Activated T-helper 1 cell treated with anti-CD3 and anti-CD28 coated beads, Interleukin-12 subunit alpha, Interleukin-12 subunit beta, Interleukin-2, Interleukin-4 antibody, amounts not matched to agents 30 ng/mL and 10 ng/mL and 1 ng/mL, durations not matched to agents 14 hours and 24 hours and 36 hours (primary cell): ENCODE measurements at regions not wholly inside any gene's neighbourhood (a gene's known extent, or its start where the extent isn't known, plus 50 kb on each side); places are given as distances from the start of the nearest gene placed in this dataset.

Source experiments
- DNase-seq: peaks from one replicate; pipeline ENCODE4 v3.0.0; 2021; ENCODE audit warnings: low spot score
- H3K27ac Mint-ChIP-seq: one replicate; pipeline ENCODE4 v1.8.0; 2021; ENCODE audit warnings: mild to moderate bottlenecking, mixed read lengths
- H3K27me3 Mint-ChIP-seq: one replicate; pipeline ENCODE4 v1.8.0; 2022; ENCODE audit warnings: mild to moderate bottlenecking, moderate library complexity, mixed read lengths; ENCODE audit not compliant: insufficient read depth
- H3K36me3 Mint-ChIP-seq: one replicate; pipeline ENCODE4 v1.8.0; 2021; ENCODE audit warnings: low read depth, mixed read lengths
- H3K4me1 Mint-ChIP-seq: one replicate; pipeline ENCODE4 v1.8.0; 2021; ENCODE audit warnings: low read depth, mixed read lengths
- H3K4me3 Mint-ChIP-seq: one replicate; pipeline ENCODE4 v1.8.0; 2021; ENCODE audit warnings: mild to moderate bottlenecking, moderate library complexity, mixed read lengths
- H3K9me3 Mint-ChIP-seq: one replicate; pipeline ENCODE4 v1.8.0; 2021; ENCODE audit warnings: mixed read lengths
- intact Hi-C: fragments of 100-400 bp; cut with micrococcal nuclease; formaldehyde crosslinking; loops from one replicate; pipeline ENCODE4 v1.15.1; 2024

GRCh38 chr12:77202457-77203060 lies 137.2 kb upstream of the E2F7 start:
- Mint-ChIP-seq H3K4me3 (no peak overlapping the region), H3K27ac (no peak overlapping the region), H3K36me3 (no peaks in the 10 kb centered on the region), H3K9me3 (no peaks in the 10 kb centered on the region), H3K27me3 (no peaks in the 10 kb centered on the region), H3K4me1 (no peaks in the 10 kb centered on the region)
- DNase-seq = no peak
- intact Hi-C loops = no loop called here

GRCh38 chr12:77189901-77190416 lies 124.6 kb upstream of the E2F7 start:
- H3K27me3 Mint-ChIP-seq = no peaks in the 10 kb centered on the region
- no peak overlapping the region for H3K27ac Mint-ChIP-seq
- no peaks in the 10 kb centered on the region for H3K36me3 Mint-ChIP-seq
- H3K9me3 Mint-ChIP-seq = no peaks in the 10 kb centered on the region
- intact Hi-C loops = no loop called here
- no peak overlapping the region for H3K4me3 Mint-ChIP-seq
- DNase-seq = no peak
- H3K4me1 Mint-ChIP-seq = no peaks in the 10 kb centered on the region

GRCh38 chr12:77189458-77189857 lies 124.1 kb upstream of the E2F7 start:
- no peak for DNase-seq
- H3K27me3 Mint-ChIP-seq = no peaks in the 10 kb centered on the region
- H3K36me3 Mint-ChIP-seq = no peaks in the 10 kb centered on the region
- H3K9me3 Mint-ChIP-seq = no peaks in the 10 kb centered on the region
- no peak overlapping the region for H3K27ac Mint-ChIP-seq
- intact Hi-C loops = no loop called here
- no peaks in the 10 kb centered on the region for H3K4me1 Mint-ChIP-seq
- H3K4me3 Mint-ChIP-seq = no peak overlapping the region

- Mint-ChIP-seq H3K27me3 (no peaks in the 10 kb centered on the region), H3K36me3 (no peaks in the 10 kb centered on the region)
These were observed 114.1 kb upstream of the E2F7 start for GRCh38 chr12:77179515-77179914.

GRCh38 chr12:77167801-77168200 lies 102.4 kb upstream of the E2F7 start:
- no peaks in the 10 kb centered on the region for H3K36me3 Mint-ChIP-seq
- no peak overlapping the region for H3K4me3 Mint-ChIP-seq

More at GRCh38 chr12:77179515-77179914, 114.1 kb upstream of the E2F7 start:
- no peak for DNase-seq
- no peak overlapping the region for H3K27ac Mint-ChIP-seq
- no peaks in the 10 kb centered on the region for H3K4me1 Mint-ChIP-seq
- no peaks in the 10 kb centered on the region for H3K9me3 Mint-ChIP-seq
- intact Hi-C loops = no loop called here
- H3K4me3 Mint-ChIP-seq = no peak overlapping the region

GRCh38 chr12:77166696-77167095 lies 101.3 kb upstream of the E2F7 start:
- no peak for DNase-seq
- Mint-ChIP-seq H3K36me3 (no peaks in the 10 kb centered on the region), H3K27ac (no peak overlapping the region), H3K4me1 (no peaks in the 10 kb centered on the region), H3K9me3 (peaks cover 4% of the 10 kb centered on the region), H3K27me3 (no peaks in the 10 kb centered on the region), H3K4me3 (no peak overlapping the region)
- intact Hi-C loops = no loop called here

More at GRCh38 chr12:77167801-77168200, 102.4 kb upstream of the E2F7 start:
- no peak for DNase-seq
- H3K9me3 Mint-ChIP-seq = peaks cover 4% of the 10 kb centered on the region
- no peaks in the 10 kb centered on the region for H3K27me3 Mint-ChIP-seq
- H3K4me1 Mint-ChIP-seq = no peaks in the 10 kb centered on the region
- intact Hi-C loops = no loop called here
- H3K27ac Mint-ChIP-seq = no peak overlapping the region

GRCh38 chr12:77163074-77164038 lies 98.0 kb upstream of the E2F7 start:
- no peaks in the 10 kb centered on the region for H3K36me3 Mint-ChIP-seq
- no peaks in the 10 kb centered on the region for H3K27me3 Mint-ChIP-seq
- intact Hi-C loops = no loop called here
- no peak overlapping the region for H3K27ac Mint-ChIP-seq
- H3K4me1 Mint-ChIP-seq = no peaks in the 10 kb centered on the region
- peaks cover 4% of the 10 kb centered on the region for H3K9me3 Mint-ChIP-seq
- DNase-seq = no peak
- no peak overlapping the region for H3K4me3 Mint-ChIP-seq

GRCh38 chr12:77161944-77162343 lies 96.6 kb upstream of the E2F7 start:
- no peak overlapping the region for H3K4me3 Mint-ChIP-seq
- DNase-seq = no peak

GRCh38 chr12:77160931-77161330 lies 95.6 kb upstream of the E2F7 start:
- H3K4me3 Mint-ChIP-seq = no peak overlapping the region
- no peaks in the 10 kb centered on the region for H3K4me1 Mint-ChIP-seq
- intact Hi-C loops = no loop called here
- no peak for DNase-seq
- no peak overlapping the region for H3K27ac Mint-ChIP-seq
- H3K9me3 Mint-ChIP-seq = peaks cover 4% of the 10 kb centered on the region
- H3K36me3 Mint-ChIP-seq = no peaks in the 10 kb centered on the region
- no peaks in the 10 kb centered on the region for H3K27me3 Mint-ChIP-seq

More at GRCh38 chr12:77161944-77162343, 96.6 kb upstream of the E2F7 start:
- H3K27me3 Mint-ChIP-seq = no peaks in the 10 kb centered on the region
- H3K27ac Mint-ChIP-seq = no peak overlapping the region
- H3K36me3 Mint-ChIP-seq = no peaks in the 10 kb centered on the region
- intact Hi-C loops = no loop called here
- H3K9me3 Mint-ChIP-seq = peaks cover 4% of the 10 kb centered on the region
- no peaks in the 10 kb centered on the region for H3K4me1 Mint-ChIP-seq

GRCh38 chr12:77153706-77154105 lies 88.3 kb upstream of the E2F7 start:
- DNase-seq = no peak
- Mint-ChIP-seq H3K4me3 (no peak overlapping the region), H3K27ac (no peak overlapping the region), H3K27me3 (no peaks in the 10 kb centered on the region), H3K9me3 (no peaks in the 10 kb centered on the region), H3K4me1 (no peaks in the 10 kb centered on the region), H3K36me3 (no peaks in the 10 kb centered on the region)
- intact Hi-C loops = no loop called here

GRCh38 chr12:77152623-77153193 lies 87.3 kb upstream of the E2F7 start:
- intact Hi-C loops = no loop called here
- H3K4me1 Mint-ChIP-seq = no peaks in the 10 kb centered on the region

GRCh38 chr12:77151030-77151429 lies 85.7 kb upstream of the E2F7 start:
- H3K27ac Mint-ChIP-seq = no peak overlapping the region
- intact Hi-C loops = no loop called here
- H3K4me3 Mint-ChIP-seq = no peak overlapping the region

More at GRCh38 chr12:77152623-77153193, 87.3 kb upstream of the E2F7 start:
- no peak overlapping the region for H3K27ac Mint-ChIP-seq
- no peaks in the 10 kb centered on the region for H3K36me3 Mint-ChIP-seq
- H3K27me3 Mint-ChIP-seq = no peaks in the 10 kb centered on the region
- DNase-seq = no peak
- H3K9me3 Mint-ChIP-seq = no peaks in the 10 kb centered on the region
- no peak overlapping the region for H3K4me3 Mint-ChIP-seq

GRCh38 chr12:77133566-77133965 lies 68.2 kb upstream of the E2F7 start:
- no peak overlapping the region for H3K27ac Mint-ChIP-seq
- no peaks in the 10 kb centered on the region for H3K36me3 Mint-ChIP-seq
- no peaks in the 10 kb centered on the region for H3K4me1 Mint-ChIP-seq
- DNase-seq = no peak
- H3K9me3 Mint-ChIP-seq = no peaks in the 10 kb centered on the region
- intact Hi-C loops = no loop called here
- no peak overlapping the region for H3K4me3 Mint-ChIP-seq
- H3K27me3 Mint-ChIP-seq = peaks cover 2% of the 10 kb centered on the region

More at GRCh38 chr12:77151030-77151429, 85.7 kb upstream of the E2F7 start:
- H3K36me3 Mint-ChIP-seq = no peaks in the 10 kb centered on the region
- no peaks in the 10 kb centered on the region for H3K9me3 Mint-ChIP-seq
- no peaks in the 10 kb centered on the region for H3K27me3 Mint-ChIP-seq
- H3K4me1 Mint-ChIP-seq = no peaks in the 10 kb centered on the region
- DNase-seq = no peak
